HG03139 (cell line): ENCODE measurements at regions not wholly inside any gene's neighbourhood (a gene's known extent, or its start where the extent isn't known, plus 50 kb on each side); places are given as distances from the start of the nearest gene placed in this dataset.

Experiments
- ATAC-seq: cut with Tn5 transposase; IDR thresholded peaks from one replicate; pipeline ENCODE4 v1.9.1; 2021; ENCODE audit not compliant: unreplicated experiment

DNA sequence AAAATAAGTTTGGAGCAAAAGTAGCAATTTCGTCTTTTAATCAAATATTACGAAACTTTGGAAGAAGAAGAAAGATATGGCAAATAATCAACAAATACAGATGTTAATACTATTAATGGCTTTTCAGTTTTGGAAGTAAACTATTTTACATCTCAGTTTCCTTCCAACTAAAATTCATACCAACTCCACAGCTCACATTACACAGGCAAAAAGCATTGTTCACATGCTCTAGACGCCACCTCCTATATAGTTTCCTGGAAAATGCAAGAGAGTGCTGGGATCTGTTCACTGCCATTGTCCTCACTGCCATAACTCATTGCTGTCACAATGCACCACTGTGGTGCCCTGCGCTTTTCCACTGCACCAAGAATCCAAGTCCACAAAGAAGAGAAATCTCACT, 149.0 kb upstream of the FTMT start:
- no peak for ATAC-seq

DNA sequence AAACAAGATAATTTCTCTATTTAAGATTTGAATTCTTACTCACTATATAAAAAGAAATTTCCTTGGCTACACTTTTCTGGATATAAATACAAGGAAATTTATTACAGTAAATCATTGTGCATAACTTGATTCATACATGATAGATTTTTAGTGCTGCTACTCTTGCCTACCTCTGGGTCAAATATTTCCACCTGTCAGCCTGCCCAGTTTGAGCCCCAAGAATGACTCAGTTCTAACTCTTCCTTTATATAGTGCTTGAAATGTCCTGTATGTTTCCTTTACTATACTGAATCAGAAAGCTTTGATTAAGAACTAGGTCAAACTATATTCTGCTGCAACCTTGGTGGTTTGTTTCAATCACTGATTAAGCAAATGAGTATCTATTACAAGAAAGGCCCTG, 147.4 kb upstream of the FTMT start:
- ATAC-seq: no peak

DNA sequence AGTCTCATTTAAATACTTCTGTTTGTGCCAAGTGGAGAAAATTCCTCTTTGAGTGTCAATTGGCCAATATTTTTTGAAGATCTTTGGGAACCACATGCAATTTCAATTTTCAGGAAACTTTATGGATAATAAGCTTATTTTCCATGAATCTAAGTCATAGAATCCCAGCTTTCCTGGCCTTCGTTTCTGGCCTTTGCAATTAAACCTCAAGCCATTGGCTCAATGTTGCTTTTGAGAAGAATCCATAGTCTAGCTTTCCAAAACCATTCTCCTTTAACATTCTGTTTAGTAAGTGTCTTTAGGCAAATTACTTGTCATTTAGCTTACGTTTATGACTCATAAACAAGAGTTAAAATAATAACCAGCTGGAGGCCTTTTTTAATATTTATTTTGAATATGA, 145.0 kb upstream of the FTMT start:
- no peak for ATAC-seq

DNA sequence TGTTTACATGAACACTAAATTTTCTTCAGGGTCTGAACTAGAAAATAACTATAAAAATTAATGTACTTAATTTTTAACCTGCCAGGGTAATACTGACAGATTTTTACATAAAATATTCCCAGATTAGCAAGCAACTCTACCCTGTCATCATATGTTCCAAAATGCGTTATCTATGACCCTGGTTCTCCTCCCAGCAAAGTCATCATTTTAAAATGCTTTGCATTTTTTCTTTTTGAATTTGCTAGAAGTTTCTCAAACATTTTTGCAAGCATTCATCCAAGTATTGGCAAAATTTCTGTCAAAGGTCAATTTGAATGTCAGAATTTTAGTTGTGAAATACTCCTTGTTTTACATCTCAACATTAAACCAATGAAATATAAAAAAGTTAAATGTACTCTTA, 144.5 kb upstream of the FTMT start:
- ATAC-seq: no peak

DNA sequence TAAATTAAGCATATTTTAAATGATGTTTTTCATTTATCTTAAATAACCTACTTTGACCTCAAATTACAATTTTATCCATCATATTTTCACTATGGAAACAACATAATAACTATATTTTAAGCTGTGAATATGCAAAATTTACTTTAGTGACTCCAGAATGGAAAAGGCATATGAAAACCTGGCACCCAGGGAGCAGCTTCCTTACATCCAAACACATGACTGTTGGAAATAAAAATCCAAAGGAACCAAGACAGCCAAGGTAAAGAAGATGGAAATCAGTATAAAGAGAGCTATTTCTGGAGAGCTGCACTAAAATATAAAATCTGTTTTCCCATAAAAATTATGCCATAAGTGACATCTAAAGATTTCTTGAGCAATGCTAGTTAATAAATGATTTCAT, 140.3 kb upstream of the FTMT start:
- no peak for ATAC-seq

DNA sequence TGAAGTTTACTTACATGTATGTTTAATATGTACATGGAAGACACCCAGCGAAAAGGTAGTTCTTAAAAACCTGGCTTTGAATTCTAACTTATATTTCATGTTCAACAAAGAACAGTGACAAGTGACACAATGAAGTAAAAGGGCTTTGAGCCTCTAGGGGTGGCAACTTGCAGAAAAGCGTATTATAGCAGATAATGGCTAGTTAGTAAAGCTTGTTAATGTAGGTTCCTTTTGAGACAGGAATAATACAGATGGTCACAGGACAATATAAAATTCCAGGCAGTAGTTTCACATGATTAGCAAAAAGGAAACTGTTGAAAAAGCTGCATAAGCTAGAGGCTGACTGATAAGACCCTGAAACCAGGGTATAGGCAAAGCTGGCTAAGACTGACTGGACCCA, 132.4 kb upstream of the FTMT start:
- ATAC-seq: no peak

DNA sequence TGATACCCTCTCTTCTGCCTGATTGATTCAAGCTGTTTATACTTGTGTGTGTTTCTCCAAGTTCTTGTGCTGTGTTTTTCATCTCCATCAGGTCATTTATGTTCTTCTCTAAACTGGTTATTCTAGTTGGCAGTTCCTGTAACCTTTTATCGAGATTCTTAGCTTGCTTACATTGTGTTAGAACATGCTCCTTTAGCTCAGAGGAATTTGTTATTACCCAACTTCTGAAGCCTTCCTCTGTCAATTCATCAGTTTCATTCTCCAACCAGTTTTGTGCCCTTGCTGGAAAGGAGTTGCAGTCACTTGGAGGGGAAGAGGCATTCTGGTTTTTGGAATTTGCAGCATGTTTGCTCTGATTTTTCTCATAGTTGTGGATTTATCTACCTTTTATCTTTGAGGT, 126.2 kb upstream of the FTMT start:
- ATAC-seq: no peak

DNA sequence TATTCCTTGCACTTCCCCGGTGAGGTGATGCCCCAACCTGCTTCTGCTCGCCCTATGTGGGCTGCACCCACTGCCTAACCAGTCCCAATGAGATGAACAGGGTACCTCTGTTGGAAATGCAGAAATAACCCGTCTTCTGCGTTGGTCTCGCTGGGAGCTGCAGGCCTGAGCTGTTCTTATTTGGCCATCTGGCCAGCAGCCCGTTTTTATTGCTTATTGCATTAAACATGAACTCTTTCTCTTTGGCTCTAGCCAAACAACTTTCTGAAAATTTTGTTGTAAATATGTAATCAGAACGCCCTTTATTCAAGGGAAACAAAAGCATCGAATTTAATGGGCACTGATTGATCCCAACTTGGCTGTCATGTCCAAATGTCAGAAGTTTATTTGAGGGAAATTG, 124.7 kb upstream of the FTMT start:
- ATAC-seq: no peak

DNA sequence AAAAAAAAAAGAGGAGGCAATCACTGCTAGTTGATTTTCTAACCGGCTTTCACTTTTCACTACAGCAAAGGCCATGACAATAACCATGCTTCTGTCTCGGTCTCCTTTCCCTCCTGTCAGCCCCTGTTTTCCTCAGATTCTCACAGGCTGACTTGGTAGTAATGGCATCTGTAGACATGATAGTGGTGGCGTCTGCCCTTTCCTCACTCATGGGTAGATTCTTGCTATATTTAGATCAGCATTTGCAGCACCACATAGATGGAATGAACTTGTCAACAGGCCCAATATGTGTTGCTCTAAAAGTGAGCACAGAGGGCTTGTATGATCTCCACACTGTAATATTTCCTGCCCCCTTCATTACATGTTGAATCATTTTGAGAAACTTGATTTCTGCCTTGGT, 120.3 kb upstream of the FTMT start:
- no peak for ATAC-seq

DNA sequence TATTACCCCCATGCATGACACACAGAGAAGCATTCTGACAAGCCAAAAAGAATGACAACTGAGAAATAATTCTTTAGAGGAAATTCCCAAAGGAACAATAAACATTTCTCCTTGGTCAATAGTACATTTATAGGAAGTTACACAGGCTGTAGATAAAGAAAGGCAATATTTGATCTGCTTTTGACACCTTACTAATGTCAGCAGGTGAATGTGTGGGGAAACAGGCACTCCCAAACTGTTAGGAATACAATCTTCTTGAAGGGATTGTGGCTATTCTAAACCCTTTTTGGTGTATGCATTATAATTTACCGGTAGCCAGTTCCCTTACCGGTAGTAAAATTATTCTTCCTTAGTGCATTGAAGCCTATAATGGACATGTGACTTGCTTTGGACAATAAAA, 116.1 kb upstream of the FTMT start:
- no peak for ATAC-seq

DNA sequence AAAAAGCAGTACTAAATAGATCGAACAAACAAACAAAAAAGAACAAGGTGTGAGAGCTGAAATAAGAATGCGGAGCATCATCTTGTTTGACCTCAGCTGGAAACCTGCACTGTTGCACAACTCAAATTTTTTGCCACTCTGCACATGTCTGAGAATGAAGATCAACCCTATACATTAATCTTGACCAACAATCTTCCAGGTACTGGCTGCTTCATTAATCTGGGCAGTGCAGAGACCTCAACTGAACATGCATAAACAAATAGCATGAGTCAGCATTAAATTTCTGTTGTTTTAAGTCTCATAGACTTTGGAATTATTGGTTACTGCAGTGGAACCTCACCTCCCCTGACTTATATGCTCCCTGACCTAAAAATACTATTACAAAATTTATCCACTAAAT, 114.6 kb upstream of the FTMT start:
- ATAC-seq: no peak

DNA sequence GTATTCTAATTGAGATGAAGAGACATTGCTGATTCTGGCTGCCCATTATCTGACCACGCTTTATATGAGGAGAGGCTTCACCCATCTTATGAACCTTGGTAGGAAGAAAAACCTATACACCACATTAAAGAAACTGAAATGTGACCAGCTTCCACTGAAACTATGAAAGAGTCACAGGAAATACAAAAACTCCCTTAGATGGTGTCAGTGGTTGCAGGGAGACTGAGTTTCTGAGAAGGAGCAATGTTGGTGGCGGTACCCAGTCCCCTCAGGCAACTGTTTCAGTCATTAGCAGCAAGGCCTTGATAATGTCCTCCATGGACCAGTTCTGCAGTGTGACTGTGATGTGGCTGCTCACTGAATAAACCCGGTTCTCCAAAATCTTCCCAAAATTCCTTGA, 110.5 kb upstream of the FTMT start:
- ATAC-seq: no peak

DNA sequence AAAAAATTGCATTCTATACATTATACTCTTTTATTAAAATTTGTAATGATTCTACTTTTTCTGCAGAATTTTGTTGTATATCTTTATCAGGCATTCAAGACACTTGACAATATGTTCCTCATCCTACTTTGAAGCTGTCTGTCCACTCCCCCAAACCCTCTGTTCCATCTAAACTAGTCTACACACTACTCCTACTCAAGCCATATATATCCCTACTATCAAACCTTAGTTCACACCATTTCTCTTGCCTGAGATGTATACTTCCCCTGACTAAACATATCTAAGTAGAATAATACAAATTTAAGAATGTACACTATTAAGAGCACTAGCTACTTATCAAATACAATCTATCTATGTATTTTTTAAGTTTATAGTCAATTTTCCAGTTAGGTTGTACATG, 107.1 kb upstream of the FTMT start:
- no peak for ATAC-seq

DNA sequence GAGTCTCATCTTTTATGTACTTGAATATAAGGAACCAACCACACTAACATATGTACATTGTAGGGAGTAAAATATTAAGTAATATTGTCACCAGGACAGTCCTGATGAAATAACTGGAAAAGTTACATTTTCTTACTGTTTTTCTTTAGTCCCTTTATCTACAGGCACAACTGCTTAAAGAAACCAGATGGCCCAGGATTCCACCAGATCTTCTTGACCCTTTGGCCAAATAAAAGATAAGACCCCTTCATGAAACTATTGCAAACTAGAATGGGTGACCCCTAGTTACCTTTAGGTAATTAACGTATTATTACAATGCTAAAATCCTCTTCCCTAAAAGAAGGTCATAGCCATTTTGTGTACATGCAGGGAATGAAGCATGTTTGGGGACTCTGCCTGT, 106.3 kb upstream of the FTMT start:
- no peak for ATAC-seq

DNA sequence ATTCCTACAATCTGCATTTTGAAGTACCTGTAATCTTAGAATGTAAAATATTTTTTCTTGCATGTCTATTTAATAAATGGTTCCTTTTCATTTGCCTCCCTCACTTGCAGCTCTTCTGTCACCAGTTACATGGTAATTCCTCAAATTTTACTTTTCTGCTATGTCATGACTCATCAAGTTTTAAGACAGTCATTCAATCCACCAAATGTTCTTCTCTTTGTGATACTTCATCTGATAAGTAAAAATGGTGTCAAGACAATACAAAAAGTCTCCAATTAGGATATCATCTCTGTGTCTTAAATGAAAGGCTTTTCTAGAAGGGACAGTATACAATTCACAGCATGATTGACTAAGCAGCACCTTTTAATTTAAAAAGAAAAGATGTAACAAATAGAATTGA, 104.9 kb upstream of the FTMT start:
- ATAC-seq: no peak

DNA sequence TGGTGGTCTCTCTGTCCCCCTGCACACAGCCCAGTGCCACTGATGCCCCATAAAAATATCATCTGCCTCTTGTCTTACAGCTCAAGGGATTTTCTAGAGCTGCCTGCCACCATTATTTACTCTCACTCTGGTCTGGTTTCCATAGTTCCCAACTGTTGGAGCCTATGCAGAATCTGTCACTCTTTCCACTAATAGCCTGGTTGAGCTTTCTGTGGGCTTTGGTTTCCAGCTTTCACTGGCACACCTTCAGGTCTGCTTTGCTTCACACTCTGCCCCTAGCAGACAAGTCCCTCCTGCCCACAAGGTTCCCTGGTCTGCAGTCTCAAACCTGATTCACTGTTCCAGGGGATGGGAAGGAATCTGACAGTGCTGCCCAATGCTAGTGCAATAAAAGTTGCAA, 103.0 kb upstream of the FTMT start:
- ATAC-seq: no peak

DNA sequence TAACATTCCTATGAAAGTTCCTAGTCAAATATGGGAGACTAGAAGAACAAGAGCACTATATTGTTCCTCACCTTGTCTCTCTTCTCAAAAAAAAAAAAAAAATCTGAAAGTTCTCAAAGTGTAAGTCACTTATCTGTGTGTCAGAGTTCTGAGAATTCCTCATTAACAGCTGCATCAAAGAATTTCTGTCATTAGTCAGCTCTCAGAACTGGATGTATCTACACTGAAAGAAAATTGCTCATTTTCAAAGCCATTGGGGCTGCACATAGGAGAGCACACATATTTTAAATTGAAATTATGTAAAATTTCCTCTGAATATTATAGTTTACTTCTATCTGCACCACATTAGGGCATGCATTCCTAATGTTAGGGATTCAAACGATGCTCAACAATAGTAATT, 99.5 kb upstream of the FTMT start:
- no peak for ATAC-seq

DNA sequence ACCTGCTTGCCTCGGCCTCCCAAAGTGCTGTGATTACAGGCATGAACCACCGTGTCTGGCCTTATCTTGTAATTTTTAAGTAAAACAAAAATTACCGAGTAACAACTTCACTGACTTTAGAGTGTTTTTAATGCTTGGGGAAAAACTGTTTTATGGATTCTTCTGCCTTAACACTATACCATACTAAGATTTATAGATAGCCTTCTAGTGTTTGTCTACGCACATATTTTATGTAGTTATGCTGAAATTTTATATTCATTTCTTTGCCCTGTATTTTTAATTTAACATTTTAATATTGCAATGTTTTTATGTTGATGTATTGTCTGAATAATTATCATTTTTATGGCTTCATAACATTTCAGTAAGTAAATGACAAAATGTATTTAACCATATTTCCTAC, 96.4 kb upstream of the FTMT start:
- no peak for ATAC-seq

DNA sequence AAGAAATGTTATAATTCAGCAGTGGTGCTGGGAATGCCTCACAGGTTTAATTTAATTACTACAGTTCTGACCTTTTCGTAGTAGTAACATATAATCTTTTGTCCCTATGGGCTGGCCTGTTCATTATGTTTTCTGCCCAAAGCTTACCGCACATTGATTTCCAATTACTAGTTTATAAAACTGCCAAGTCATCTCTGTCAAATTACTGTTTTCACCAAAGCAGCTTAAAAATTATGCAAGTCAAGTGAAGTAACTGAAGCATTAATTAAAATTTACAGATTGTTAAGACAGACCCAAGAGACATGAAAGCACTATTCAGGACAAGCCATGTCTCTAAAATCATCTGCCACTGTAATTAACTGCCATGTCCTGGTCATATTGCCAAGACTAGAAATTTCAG, 93.9 kb upstream of the FTMT start:
- no peak for ATAC-seq

DNA sequence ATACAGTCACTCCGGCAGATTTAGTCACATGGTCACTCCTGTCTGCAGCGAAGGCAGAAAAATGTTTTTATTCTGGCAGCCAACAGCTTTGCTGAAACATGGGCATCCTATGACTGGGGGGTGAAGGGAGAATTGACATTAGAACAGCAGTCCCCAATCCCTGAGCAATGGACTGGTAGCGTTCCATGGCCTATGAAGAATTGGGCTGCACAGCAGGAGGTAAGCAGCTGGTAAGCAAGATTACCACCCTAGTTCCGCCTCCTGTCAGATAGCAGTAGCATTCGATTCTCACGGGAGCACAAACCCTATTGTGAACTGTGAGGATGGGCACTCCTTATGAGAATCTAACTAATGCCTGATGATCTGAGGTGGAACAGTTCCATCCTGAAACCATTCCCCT, 93.1 kb upstream of the FTMT start:
- no peak for ATAC-seq

DNA sequence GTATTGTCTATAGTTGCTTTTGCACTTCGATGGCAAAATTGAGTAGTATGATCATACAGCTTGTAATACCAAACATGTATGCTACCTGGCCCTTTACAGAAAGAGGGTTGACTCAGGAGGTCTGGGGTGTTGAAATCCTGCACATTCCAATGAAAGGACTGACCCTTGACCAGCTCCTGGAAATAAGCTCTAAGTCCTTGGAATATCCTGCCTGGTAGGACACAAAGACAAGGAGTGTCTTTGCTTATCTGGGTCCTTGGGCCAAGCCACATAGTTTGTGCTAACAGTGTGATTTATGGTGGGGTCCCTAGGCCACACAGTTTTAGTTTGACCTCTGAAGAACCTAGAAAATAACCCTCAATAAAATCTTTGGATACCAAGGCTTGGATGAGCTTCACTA, 89.3 kb upstream of the FTMT start:
- ATAC-seq: no peak

DNA sequence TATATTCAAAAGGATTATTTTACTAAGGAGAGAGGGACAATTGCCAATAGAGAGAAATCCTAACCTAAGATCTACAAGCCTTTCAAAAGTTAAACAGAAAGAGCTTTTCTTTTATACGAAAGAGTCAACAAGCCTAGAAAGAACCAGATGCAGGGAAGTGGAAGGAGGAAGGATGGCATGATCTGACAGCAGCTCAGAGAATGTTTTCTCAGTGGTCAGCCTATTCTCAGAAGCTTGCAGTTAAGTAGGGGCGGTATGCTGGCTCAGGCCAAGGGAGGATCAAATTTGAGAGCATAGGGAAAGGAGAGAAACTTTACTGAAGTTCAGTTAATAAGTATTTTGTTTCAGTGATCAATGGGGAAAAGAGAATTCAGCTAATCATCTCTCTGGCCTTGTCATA, 88.0 kb upstream of the FTMT start:
- ATAC-seq: no peak

DNA sequence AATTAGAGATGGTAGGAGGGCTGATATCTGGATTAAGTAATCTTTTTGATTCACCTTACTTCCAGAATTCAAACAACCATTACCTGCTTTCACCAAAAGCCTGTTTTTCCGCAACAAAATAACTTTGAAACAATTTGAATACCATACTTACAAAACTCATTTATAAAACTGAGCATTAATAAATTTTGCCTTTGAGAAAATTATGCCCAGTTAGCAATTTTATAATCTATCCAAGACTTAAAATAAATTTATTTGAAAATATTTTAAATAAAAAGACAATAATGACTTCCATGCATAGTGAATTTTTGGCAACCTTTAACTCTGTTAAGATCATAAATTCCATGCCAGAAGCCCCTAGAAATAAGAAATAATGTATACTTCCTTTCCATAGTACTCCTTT, 71.3 kb upstream of the FTMT start:
- ATAC-seq: no peak

DNA sequence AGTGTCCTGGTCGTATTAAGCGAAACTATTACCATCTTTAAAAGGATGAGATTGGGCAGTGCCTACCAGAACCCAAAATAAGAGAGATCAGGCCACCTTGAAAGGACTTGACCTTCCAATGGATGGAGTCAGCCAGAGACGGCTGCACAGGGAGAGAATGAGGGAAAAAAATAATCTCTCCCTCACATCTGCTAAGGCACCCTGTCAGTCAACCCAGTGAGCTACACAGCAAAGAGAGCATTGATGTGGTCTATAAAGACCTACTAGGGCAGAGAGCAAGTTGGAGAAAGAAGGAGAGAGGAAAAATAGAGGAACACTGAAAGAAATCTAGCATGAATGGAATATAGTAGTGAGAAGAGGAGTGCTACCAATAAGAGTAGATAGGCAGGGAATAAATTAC, 68.0 kb upstream of the FTMT start:
- no peak for ATAC-seq
